Activated T-helper 1 cell treated with anti-CD3 and anti-CD28 coated beads, Interleukin-12 subunit alpha, Interleukin-12 subunit beta, Interleukin-2, Interleukin-4 antibody, amounts not matched to agents 30 ng/mL and 10 ng/mL and 1 ng/mL, durations not matched to agents 14 hours and 24 hours and 36 hours (primary cell): ENCODE measurements at regions not wholly inside any gene's neighbourhood (a gene's known extent, or its start where the extent isn't known, plus 50 kb on each side); places are given as distances from the start of the nearest gene placed in this dataset.
"Not testable (repeated sequence)": the region's sequence is repeated elsewhere in the genome, so short reads cannot be mapped to it uniquely, and the experiment has no call there.

Source experiments
- DNase-seq: peaks from one replicate; pipeline ENCODE4 v3.0.0; 2021; ENCODE audit warnings: low spot score
- H3K27ac Mint-ChIP-seq: one replicate; pipeline ENCODE4 v1.8.0; 2021; ENCODE audit warnings: mild to moderate bottlenecking, mixed read lengths
- H3K27me3 Mint-ChIP-seq: one replicate; pipeline ENCODE4 v1.8.0; 2022; ENCODE audit warnings: mild to moderate bottlenecking, moderate library complexity, mixed read lengths; ENCODE audit not compliant: insufficient read depth
- H3K36me3 Mint-ChIP-seq: one replicate; pipeline ENCODE4 v1.8.0; 2021; ENCODE audit warnings: low read depth, mixed read lengths
- H3K4me1 Mint-ChIP-seq: one replicate; pipeline ENCODE4 v1.8.0; 2021; ENCODE audit warnings: low read depth, mixed read lengths
- H3K4me3 Mint-ChIP-seq: one replicate; pipeline ENCODE4 v1.8.0; 2021; ENCODE audit warnings: mild to moderate bottlenecking, moderate library complexity, mixed read lengths
- H3K9me3 Mint-ChIP-seq: one replicate; pipeline ENCODE4 v1.8.0; 2021; ENCODE audit warnings: mixed read lengths
- intact Hi-C: fragments of 100-400 bp; cut with micrococcal nuclease; formaldehyde crosslinking; loops from one replicate; pipeline ENCODE4 v1.15.1; 2024

- DNase-seq: no peak
- Mint-ChIP-seq H3K27me3 (no peaks in the 10 kb centered on the region), H3K4me1 (no peaks in the 10 kb centered on the region), H3K4me3 (no peak overlapping the region), H3K9me3 (no peaks in the 10 kb centered on the region), H3K27ac (no peak overlapping the region), H3K36me3 (no peaks in the 10 kb centered on the region)
- intact Hi-C loops: no loop called here
Observed at GRCh38 chr10:36019749-36020148, 377.7 kb upstream of the FZD8 start.

DNA sequence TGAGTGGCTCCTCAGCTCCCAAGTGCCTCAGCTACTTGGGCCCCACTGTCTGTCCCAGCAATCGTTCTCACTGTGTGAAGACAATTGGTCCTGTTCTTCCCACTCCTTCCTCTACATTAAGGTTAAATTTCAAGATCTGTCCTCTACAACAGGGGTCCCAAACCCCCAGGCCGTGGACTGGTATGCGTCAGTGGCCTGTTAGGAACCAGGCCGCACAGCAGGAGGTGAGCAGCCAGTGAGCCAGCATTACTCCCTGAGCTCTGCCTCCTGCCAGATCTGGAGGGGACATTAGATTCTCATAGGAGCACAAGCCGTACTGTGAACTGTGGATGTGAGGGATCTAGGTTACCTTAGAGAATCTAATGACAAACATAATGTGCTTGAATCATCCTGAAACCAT is 376.9 kb upstream of the FZD8 start:
- Mint-ChIP-seq H3K9me3 (peaks cover 4% of the 10 kb centered on the region), H3K36me3 (no peaks in the 10 kb centered on the region), H3K27ac (no peak overlapping the region), H3K4me1 (no peaks in the 10 kb centered on the region), H3K4me3 (no peak overlapping the region), H3K27me3 (no peaks in the 10 kb centered on the region)
- DNase-seq: no peak
- intact Hi-C loops: no loop called here

GRCh38 chr10:36017137-36017536 is 375.0 kb upstream of the FZD8 start:
- no peak overlapping the region for H3K27ac Mint-ChIP-seq
- no peak overlapping the region for H3K4me3 Mint-ChIP-seq
- no peaks in the 10 kb centered on the region for H3K36me3 Mint-ChIP-seq
- intact Hi-C loops: no loop called here
- H3K27me3 Mint-ChIP-seq: no peaks in the 10 kb centered on the region
- DNase-seq: no peak
- H3K4me1 Mint-ChIP-seq: no peaks in the 10 kb centered on the region
- H3K9me3 Mint-ChIP-seq: peaks cover 7% of the 10 kb centered on the region

DNA sequence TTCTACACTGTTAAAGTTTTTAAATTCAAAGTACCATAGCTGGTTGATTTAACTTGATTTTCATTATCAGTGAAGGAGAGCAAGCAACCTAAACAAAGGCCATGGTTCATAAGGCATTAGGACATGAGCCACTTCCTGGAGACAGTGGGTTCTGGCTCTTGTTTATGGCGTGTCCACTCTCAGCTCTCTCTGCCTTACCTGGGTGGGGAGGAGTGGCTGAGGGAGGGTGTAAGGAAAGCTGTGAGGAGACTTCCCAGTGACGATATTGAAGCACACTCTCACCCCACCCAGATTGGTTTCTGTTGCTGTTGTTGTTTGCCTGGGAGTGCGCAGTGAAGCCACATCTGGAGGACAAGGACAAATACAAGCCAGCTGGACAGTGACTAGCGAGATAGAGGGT is 365.3 kb upstream of the FZD8 start:
- Mint-ChIP-seq H3K9me3 (peaks cover 6% of the 10 kb centered on the region), H3K4me3 (no peak overlapping the region), H3K36me3 (no peaks in the 10 kb centered on the region), H3K27ac (no peak overlapping the region), H3K4me1 (no peaks in the 10 kb centered on the region), H3K27me3 (no peaks in the 10 kb centered on the region)
- no peak for DNase-seq
- intact Hi-C loops: no loop called here

- H3K27me3 Mint-ChIP-seq: no peaks in the 10 kb centered on the region
- no peak overlapping the region for H3K4me3 Mint-ChIP-seq
- no peaks in the 10 kb centered on the region for H3K36me3 Mint-ChIP-seq
- intact Hi-C loops: no loop called here
- peaks cover 6% of the 10 kb centered on the region for H3K9me3 Mint-ChIP-seq
- H3K27ac Mint-ChIP-seq: no peak overlapping the region
- DNase-seq: no peak
- H3K4me1 Mint-ChIP-seq: no peaks in the 10 kb centered on the region
Observed at GRCh38 chr10:36003688-36004087, 361.6 kb upstream of the FZD8 start.

DNA sequence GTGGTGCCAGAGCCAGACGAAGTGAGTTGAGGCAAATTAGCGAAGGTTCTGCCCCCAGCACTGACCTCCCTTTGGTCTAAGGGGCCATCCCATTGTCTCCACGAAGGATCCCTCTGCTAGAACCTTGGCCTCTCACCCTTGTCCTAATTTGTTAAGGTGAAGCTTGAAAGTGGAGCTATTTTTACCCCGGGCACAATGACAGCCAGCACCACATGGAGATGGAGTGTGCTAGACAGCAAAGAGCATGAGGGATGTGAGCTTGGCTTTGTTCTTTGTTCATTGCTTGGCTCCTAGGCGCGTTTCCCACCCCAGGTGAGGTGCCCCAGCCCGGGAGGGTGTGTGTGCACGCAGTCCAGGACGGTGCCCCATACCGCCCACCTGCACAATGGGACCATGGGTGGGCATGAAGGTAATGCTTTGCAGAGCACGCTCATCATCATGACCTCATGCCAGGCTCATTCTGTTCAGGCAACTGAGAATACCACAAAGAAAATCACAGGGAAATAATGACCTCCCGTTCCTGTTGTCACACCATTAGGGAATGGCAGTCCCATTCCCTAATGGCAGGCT is 361.0 kb upstream of the FZD8 start:
- Mint-ChIP-seq H3K4me1 (no peaks in the 10 kb centered on the region), H3K9me3 (peaks cover 6% of the 10 kb centered on the region), H3K4me3 (no peak overlapping the region), H3K27me3 (no peaks in the 10 kb centered on the region), H3K27ac (no peak overlapping the region), H3K36me3 (no peaks in the 10 kb centered on the region)
- intact Hi-C loops: no loop called here
- no peak for DNase-seq

- intact Hi-C loops: no loop called here
- Mint-ChIP-seq H3K27me3 (no peaks in the 10 kb centered on the region), H3K36me3 (no peaks in the 10 kb centered on the region), H3K4me1 (no peaks in the 10 kb centered on the region), H3K4me3 (no peak overlapping the region), H3K27ac (no peak overlapping the region), H3K9me3 (peaks cover 3% of the 10 kb centered on the region)
- DNase-seq: no peak
Observed at GRCh38 chr10:36002445-36002844, 360.3 kb upstream of the FZD8 start.

DNA sequence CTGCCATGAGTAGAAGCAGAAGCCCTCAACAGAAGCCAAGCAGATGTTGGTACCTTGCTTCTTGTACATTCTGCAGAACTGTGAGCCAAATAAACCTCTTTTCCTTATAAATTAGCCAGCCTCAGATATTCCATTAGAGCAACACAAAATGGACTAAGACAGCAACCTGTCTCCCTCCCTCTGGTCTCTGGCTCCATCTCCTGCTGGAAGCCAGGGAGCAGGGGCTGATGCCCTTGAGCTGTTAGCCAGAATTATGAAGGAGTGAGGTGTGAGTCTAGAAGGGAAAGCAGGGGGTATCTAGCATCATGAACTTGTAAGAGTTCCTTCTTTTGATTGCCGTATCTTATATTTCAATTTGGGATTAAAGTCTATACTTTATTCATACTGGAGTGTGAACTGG is 358.7 kb upstream of the FZD8 start:
- DNase-seq, H3K4me1 Mint-ChIP-seq, H3K4me3 Mint-ChIP-seq, H3K36me3 Mint-ChIP-seq, H3K27me3 Mint-ChIP-seq, intact Hi-C loops, H3K9me3 Mint-ChIP-seq, H3K27ac Mint-ChIP-seq: not testable (repeated sequence)

DNA sequence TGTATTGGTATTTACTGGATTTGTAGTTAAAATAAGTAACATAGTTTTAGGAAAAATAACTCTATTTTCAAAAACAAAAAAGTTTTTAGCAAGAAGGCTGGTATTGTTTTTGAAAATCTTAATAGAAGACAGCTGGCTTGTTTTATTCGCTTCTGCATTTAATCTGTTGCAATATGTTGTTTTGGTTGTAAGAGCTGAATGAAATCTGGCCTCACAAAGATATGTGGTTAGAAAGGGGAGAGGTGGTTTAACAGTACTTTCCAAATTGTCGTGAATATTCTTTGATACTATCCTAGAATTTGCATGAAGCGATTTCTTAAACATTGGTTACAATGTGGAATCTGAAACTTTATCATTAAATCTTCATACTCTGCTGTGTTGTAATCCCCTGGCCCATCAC is 355.9 kb upstream of the FZD8 start:
- no peak for DNase-seq
- Mint-ChIP-seq H3K27me3 (no peaks in the 10 kb centered on the region), H3K27ac (no peak overlapping the region), H3K4me3 (no peak overlapping the region), H3K9me3 (peaks cover 9% of the 10 kb centered on the region), H3K36me3 (no peaks in the 10 kb centered on the region), H3K4me1 (no peaks in the 10 kb centered on the region)
- intact Hi-C loops: no loop called here

GRCh38 chr10:35995485-35995884 is 353.4 kb upstream of the FZD8 start:
- Mint-ChIP-seq H3K9me3 (peaks cover 9% of the 10 kb centered on the region), H3K36me3 (no peaks in the 10 kb centered on the region), H3K27ac (no peak overlapping the region), H3K4me1 (no peaks in the 10 kb centered on the region), H3K4me3 (no peak overlapping the region), H3K27me3 (no peaks in the 10 kb centered on the region)
- intact Hi-C loops: no loop called here
- no peak for DNase-seq

GRCh38 chr10:35993591-35994515 is 351.8 kb upstream of the FZD8 start:
- intact Hi-C loops: no loop called here
- DNase-seq: no peak
- H3K4me1 Mint-ChIP-seq: no peaks in the 10 kb centered on the region
- H3K4me3 Mint-ChIP-seq: no peak overlapping the region
- no peaks in the 10 kb centered on the region for H3K27me3 Mint-ChIP-seq
- no peak overlapping the region for H3K27ac Mint-ChIP-seq
- no peaks in the 10 kb centered on the region for H3K36me3 Mint-ChIP-seq
- H3K9me3 Mint-ChIP-seq: peaks cover 9% of the 10 kb centered on the region

- no peak overlapping the region for H3K27ac Mint-ChIP-seq
- no peaks in the 10 kb centered on the region for H3K4me1 Mint-ChIP-seq
- H3K27me3 Mint-ChIP-seq: no peaks in the 10 kb centered on the region
- no peak for DNase-seq
- H3K4me3 Mint-ChIP-seq: no peak overlapping the region
- peaks cover 5% of the 10 kb centered on the region for H3K9me3 Mint-ChIP-seq
- H3K36me3 Mint-ChIP-seq: no peaks in the 10 kb centered on the region
- intact Hi-C loops: no loop called here
Observed at GRCh38 chr10:35992107-35992506, 350.0 kb upstream of the FZD8 start.

DNA sequence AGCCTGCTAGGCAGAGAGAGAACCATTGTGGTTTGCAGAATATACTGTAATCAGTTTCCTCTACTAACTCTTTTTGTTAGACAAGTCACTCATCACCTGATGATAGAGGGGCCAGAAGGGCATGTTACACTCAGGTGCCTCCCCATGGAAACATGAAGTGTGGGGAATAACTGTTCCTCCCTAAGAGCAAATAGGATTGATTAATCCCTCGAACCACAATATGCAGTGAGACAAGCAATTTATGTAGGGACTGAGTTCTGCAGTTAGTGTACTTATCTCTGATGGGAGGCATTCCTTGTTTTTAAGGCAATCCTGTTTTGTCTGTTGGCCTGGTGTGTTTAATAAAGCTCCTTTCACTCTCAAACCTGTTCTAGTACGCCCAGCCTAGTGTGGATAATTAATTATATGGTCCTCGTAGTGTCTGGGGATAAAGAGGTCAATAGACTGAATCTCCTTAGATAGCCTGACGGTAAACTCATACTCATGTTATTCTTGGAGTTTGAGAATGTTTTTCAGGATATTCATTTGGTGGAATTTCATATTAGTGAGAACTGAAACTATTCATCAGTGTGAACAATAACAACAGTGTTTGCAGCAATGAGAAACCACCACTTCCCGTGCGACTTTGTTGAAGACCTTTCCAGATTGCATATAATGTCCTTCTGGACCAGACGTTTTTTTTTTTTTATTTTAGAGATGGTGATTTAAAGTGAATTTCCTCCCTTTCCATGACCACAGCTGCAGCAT is 344.8 kb upstream of the FZD8 start:
- intact Hi-C loops: no loop called here
- Mint-ChIP-seq H3K27ac (no peak overlapping the region), H3K36me3 (no peaks in the 10 kb centered on the region), H3K4me1 (no peaks in the 10 kb centered on the region), H3K9me3 (no peaks in the 10 kb centered on the region), H3K4me3 (no peak overlapping the region), H3K27me3 (no peaks in the 10 kb centered on the region)
- DNase-seq: no peak
